ENCODE measurements at regions not wholly inside any gene's neighbourhood (a gene's known extent, or its start where the extent isn't known, plus 50 kb on each side); places are given as distances from the start of the nearest gene placed in this dataset.

DNA sequence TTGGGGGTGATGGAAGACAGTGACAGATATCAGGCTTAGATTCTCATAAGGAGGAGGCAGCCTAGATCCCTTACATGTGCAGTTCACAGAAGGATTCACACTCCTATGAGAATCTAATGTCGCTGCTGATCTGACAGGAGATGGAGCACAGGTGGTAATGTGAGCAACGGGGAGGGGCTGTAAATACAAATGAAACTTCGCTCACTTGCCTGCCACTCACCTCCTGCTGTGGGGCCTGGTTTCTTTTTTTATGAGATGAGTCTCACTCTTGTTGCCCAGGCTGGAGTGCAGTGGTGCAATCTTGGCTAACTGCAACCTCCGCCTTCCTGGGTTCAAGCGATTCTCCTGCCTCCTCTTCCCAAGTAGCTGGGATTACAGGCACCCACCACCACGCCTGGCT is 258.6 kb downstream of the EN1 start:
- DNase-seq (ENCODE audit: low read depth) = no peak
- TF ChIP-seq, protein P1, sequence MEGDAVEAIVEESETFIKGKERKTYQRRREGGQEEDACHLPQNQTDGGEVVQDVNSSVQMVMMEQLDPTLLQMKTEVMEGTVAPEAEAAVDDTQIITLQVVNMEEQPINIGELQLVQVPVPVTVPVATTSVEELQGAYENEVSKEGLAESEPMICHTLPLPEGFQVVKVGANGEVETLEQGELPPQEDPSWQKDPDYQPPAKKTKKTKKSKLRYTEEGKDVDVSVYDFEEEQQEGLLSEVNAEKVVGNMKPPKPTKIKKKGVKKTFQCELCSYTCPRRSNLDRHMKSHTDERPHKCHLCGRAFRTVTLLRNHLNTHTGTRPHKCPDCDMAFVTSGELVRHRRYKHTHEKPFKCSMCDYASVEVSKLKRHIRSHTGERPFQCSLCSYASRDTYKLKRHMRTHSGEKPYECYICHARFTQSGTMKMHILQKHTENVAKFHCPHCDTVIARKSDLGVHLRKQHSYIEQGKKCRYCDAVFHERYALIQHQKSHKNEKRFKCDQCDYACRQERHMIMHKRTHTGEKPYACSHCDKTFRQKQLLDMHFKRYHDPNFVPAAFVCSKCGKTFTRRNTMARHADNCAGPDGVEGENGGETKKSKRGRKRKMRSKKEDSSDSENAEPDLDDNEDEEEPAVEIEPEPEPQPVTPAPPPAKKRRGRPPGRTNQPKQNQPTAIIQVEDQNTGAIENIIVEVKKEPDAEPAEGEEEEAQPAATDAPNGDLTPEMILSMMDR (IDR thresholded peaks at IDR 0.05; ENCODE audit: low read length, missing control alignments) = no peak
- no peak overlapping the region for H3K4me3 ChIP-seq (replicated peaks; ENCODE audit: low read depth, low read length)

DNA sequence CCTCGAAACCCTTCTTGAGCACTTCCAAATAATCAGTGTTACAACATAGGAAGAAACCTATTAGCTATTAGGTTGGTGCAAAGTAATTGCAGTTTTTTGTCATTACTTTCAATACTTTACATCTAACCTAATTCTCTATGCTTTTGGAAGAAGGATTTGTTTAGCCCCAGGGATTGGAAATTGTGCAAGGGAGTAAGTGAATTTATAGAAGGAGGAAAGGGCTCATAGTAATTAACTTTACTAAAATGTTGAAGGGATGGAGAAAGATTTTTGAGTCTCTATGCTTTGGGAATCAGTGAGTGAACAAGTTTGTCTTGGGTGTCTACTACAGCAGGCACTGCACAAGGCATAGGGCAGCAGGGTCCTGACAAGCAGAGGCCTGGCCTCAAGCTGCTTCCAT is 261.1 kb downstream of the EN1 start:
- H3K4me3 ChIP-seq (replicated peaks; ENCODE audit: low read depth, low read length) = no peak overlapping the region
- no peak for DNase-seq (ENCODE audit: low read depth)
- TF ChIP-seq, protein P1 (IDR thresholded peaks at IDR 0.05; ENCODE audit: low read length, missing control alignments) = no peak

DNA sequence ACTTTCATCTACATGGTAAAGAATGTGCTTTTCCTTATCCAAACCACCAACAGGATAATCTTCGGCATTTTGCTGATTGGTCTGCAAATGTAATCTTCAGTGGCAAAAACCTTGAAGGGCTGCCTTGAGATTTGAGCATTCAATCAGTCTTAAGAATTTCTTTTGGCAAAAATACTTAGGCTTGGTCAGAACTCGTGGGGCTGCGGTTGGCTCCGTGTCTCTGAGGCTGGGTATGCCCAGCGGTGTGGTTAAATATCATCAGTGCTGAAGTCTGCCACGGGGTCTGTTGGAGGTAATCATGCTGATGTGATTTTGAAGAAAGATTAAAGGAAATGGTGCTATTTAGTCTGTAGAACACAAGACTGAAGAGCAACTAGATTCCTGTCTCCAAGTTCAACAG is 262.6 kb downstream of the EN1 start:
- TF ChIP-seq, protein P1 (IDR thresholded peaks at IDR 0.05; ENCODE audit: low read length, missing control alignments) = no peak
- DNase-seq (ENCODE audit: low read depth) = no peak
- H3K4me3 ChIP-seq (replicated peaks; ENCODE audit: low read depth, low read length) = no peak overlapping the region

DNA sequence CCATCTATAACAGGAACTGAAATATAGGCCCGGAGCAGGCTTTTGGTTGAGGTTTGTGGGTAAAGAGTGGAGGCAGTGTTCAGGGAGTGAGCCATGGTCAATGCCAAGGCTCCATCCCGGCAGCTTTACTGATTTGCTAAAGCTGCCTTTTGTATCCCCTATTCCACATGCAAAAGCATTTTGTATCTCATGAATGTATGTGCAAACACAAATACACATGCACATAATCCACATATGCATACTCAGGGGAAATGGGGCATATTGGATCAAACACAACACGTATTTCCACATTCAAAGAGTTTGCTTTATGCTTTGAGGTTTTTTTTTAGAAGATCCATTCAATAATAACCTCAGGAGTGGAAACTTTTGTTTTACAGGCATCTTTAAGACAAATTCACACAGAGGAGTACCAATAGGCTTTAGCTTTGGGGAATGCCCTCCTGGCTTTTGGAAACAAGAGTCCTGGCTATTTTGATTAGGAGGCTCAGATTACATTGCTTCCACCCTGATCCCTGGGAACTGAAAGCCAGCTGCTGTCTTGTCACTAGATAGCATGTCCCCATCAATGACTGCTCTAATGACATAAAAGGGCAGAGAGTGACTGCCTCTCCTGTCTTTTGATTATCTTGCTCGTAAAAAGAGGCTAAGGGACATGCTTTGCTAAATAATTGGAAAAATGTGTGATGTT is 263.2 kb downstream of the EN1 start:
- TF ChIP-seq, protein P1 (IDR thresholded peaks at IDR 0.05; ENCODE audit: low read length, missing control alignments) = no peak
- no peak for DNase-seq (ENCODE audit: low read depth)
- H3K4me3 ChIP-seq (replicated peaks; ENCODE audit: low read depth, low read length) = no peak overlapping the region

DNA sequence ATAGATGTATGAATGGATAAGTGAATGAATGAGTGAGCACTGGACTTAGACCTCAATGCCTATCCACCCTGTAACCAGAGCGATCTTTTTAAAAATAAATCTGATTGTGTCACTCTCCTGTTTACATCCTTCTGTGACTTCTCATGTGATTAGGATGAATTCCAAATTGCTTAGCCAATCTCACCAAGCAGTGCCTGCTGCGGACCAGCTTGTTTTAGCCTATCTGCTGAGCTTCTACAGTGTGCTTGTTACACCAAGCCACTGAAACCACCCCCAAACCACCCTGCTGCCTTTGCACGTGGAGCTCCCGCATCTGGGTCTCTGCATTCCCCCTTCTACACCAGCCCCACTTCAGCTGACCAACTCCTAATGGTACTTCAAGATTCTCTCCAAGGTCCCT is 265.4 kb downstream of the EN1 start:
- no peak for DNase-seq (ENCODE audit: low read depth)

DNA sequence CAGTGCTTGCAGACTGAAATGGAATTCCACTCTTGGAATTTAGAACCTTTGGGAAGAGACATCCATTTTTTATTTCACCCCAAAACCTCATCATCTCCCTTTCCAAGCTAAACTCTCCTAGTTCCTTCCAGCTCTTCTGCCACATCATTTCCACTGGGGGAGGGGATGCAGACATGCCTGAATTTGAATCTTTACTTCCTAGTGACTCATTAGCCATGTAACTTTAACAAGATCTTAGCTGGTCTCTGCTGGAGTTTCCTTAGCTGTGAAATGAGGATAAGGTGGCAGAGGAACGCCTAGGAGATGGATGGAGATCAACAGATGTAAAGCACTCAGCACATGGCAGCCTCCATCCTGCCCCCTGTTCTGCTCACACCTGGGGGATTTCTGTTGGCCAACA is 266.8 kb downstream of the EN1 start:
- DNase-seq (ENCODE audit: low read depth) = no peak
- TF ChIP-seq, protein P1 (IDR thresholded peaks at IDR 0.05; ENCODE audit: low read length, missing control alignments) = no peak
- no peak overlapping the region for H3K4me3 ChIP-seq (replicated peaks; ENCODE audit: low read depth, low read length)

More for the DNA sequence above, 265.4 kb downstream of the EN1 start:
- TF ChIP-seq, protein P1 (IDR thresholded peaks at IDR 0.05; ENCODE audit: low read length, missing control alignments) = no peak
- H3K4me3 ChIP-seq (replicated peaks; ENCODE audit: low read depth, low read length) = no peak overlapping the region

DNA sequence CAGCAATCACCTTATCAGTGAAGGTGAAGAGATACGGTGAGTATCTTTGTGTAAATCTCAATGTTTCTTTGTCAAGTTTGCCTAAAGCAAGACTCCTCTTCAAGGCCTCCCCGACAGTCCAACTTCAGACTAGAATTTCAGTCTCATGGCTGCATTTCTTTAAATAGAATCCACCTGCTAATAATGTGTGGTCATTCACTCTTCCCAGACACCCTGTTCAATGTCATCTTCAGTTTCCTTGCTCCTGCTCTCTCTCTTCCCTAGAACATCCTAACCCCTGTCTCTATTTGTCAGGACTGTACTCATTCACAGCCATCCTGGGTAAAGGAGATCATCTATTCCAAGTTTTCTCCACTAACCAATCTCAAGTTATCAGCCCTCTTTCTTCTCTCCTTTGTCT is 267.3 kb downstream of the EN1 start:
- TF ChIP-seq, protein P1 (IDR thresholded peaks at IDR 0.05; ENCODE audit: low read length, missing control alignments) = no peak

More for the DNA sequence above, 267.3 kb downstream of the EN1 start:
- DNase-seq (ENCODE audit: low read depth) = no peak
- no peak overlapping the region for H3K4me3 ChIP-seq (replicated peaks; ENCODE audit: low read depth, low read length)

Measured in fibroblast of pulmonary artery (primary cell).